Suprapubic skin (tissue), 4 donors: ENCODE measurements at regions not wholly inside any gene's neighbourhood (a gene's known extent, or its start where the extent isn't known, plus 50 kb on each side); places are given as distances from the start of the nearest gene placed in this dataset.

Experiments
- DNase-seq, 2 donors: peaks; one replicate each; pipeline ENCODE4 v3.0.0-alpha.2; 2019; ENCODE audit warnings: low spot score in 2 of 2
- H3K27ac ChIP-seq: fragments of 200-600 bp; sonication (generic); one replicate; pipeline ENCODE4 v1.5.1; 2019
- H3K27me3 ChIP-seq: fragments of 200-600 bp; sonication (generic); one replicate; pipeline ENCODE4 v1.5.1; 2019
- H3K36me3 ChIP-seq: fragments of 200-600 bp; sonication (generic); one replicate; pipeline ENCODE4 v1.5.1; 2019
- H3K4me1 ChIP-seq: fragments of 200-600 bp; sonication (generic); one replicate; pipeline ENCODE4 v1.5.1; 2019
- H3K4me3 ChIP-seq: fragments of 200-600 bp; sonication (generic); one replicate; pipeline ENCODE4 v1.5.1; 2019; ENCODE audit warnings: mild to moderate bottlenecking
- H3K9me3 ChIP-seq: fragments of 200-600 bp; sonication (generic); one replicate; pipeline ENCODE4 v1.5.1; 2019
- EP300 ChIP-seq: sonication (generic); formaldehyde crosslinking; IDR thresholded peaks from one replicate; pipeline ENCODE4 v1.6.1; 2017; ENCODE audit warnings: antibody characterized with exemption
- POLR2A ChIP-seq, 2 donors: fragments of 450-650 bp; IDR thresholded peaks; one replicate each; pipeline ENCODE4 v1.6.1; 2017; ENCODE audit warnings: antibody characterized with exemption in 2 of 2, mild to moderate bottlenecking in 2 of 2, moderate library complexity in 2 of 2
- POLR2AphosphoS5 ChIP-seq, 3 donors: sonication (generic); formaldehyde crosslinking; IDR thresholded peaks; one replicate each; pipeline ENCODE4 v1.6.1; 2017; ENCODE audit warnings: antibody characterized with exemption in 3 of 3
- WGBS: methylation state at CpG from one replicate; pipeline ENCODE4 v1.1.5; 2018; 5-methylcytosine and 5-hydroxymethylcytosine counted together
- TF ChIP-seq, protein P1 (sequence below), 2 donors: fragments of 200-600 bp in 1 of 2; fragments of 450-650 bp in 1 of 2; sonication (generic) in 1 of 2; IDR thresholded peaks; one replicate each; pipeline ENCODE4 v1.5.1; 2016 to 2019; ENCODE audit warnings: antibody characterized with exemption in 2 of 2, mild to moderate bottlenecking in 1 of 2, moderate library complexity in 1 of 2

DNA sequence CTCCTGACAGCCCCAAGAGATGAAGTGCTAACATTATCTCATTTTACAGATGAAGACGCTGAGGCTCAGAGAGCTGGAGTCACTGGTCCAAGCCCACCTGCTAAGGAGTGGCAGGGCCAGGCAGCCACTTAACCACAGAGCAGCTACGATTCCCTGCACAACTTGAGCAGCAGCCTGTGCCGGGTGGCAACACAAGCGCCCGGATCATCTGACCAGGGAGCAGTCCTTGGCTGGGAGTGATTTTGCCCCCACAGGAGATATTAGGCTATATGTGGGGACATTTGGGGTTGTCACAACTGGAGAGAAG is 93.2 kb upstream of the PTPN1 start:
- TF ChIP-seq POLR2AphosphoS5 (IDR thresholded peaks at IDR 0.05) = no peak
- TF ChIP-seq EP300 = no peak
- TF ChIP-seq, protein P1, sequence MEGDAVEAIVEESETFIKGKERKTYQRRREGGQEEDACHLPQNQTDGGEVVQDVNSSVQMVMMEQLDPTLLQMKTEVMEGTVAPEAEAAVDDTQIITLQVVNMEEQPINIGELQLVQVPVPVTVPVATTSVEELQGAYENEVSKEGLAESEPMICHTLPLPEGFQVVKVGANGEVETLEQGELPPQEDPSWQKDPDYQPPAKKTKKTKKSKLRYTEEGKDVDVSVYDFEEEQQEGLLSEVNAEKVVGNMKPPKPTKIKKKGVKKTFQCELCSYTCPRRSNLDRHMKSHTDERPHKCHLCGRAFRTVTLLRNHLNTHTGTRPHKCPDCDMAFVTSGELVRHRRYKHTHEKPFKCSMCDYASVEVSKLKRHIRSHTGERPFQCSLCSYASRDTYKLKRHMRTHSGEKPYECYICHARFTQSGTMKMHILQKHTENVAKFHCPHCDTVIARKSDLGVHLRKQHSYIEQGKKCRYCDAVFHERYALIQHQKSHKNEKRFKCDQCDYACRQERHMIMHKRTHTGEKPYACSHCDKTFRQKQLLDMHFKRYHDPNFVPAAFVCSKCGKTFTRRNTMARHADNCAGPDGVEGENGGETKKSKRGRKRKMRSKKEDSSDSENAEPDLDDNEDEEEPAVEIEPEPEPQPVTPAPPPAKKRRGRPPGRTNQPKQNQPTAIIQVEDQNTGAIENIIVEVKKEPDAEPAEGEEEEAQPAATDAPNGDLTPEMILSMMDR (IDR thresholded peaks at IDR 0.05) = no peak
- no peak for TF ChIP-seq POLR2A (IDR thresholded peaks at IDR 0.05)
- H3K27me3 ChIP-seq = no peaks in the 10 kb centered on the region
- 93% methylated on average over 4 of the region's 5 CpGs for WGBS
- H3K9me3 ChIP-seq = peaks cover 6% of the 10 kb centered on the region
- peak overlapping the region; percentile 91 for H3K27ac ChIP-seq
- no peak overlapping the region for H3K4me3 ChIP-seq
- DNase-seq = no peak
- peaks cover 28% of the 10 kb centered on the region for H3K4me1 ChIP-seq
- H3K36me3 ChIP-seq = no peaks in the 10 kb centered on the region

DNA sequence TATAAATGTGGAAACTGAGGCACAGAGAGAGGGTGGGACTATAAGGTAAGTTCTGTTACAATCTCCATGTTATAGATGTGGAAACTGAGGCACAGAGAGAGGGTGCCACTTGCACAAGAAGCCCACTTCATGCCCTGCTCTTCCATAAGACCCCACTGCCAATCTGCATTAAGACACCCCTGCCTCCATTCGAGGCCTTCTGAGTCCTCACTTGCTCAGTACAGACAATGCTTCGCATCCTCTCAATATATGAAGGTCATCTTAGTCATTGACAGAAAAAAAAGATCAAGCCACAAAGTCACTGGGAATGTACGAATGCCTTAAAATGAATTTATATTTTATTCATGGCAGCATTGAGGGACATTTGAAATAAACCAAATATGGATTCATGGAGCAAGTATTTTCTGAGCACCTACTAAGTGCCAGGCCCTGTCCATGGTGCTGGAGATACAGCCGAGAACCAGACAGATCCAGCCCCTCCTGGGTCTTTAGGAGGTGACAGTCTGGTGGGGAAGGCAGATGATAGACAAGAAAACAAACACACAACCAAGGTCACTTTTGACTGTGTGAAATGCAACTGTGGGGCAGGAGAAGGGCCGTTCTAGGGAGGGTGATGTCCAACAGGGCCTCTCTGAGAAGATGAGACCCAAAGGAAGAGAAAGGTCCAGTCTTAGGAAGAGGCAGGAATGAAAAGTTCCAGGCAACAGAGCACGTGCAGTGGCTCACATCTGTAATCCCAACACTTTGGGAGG is 92.5 kb upstream of the PTPN1 start:
- TF ChIP-seq POLR2A (IDR thresholded peaks at IDR 0.05) (no peak), EP300 (no peak)
- no peak overlapping the region for H3K27ac ChIP-seq
- WGBS = 87% methylated on average over 6 of the region's 6 CpGs

DNA sequence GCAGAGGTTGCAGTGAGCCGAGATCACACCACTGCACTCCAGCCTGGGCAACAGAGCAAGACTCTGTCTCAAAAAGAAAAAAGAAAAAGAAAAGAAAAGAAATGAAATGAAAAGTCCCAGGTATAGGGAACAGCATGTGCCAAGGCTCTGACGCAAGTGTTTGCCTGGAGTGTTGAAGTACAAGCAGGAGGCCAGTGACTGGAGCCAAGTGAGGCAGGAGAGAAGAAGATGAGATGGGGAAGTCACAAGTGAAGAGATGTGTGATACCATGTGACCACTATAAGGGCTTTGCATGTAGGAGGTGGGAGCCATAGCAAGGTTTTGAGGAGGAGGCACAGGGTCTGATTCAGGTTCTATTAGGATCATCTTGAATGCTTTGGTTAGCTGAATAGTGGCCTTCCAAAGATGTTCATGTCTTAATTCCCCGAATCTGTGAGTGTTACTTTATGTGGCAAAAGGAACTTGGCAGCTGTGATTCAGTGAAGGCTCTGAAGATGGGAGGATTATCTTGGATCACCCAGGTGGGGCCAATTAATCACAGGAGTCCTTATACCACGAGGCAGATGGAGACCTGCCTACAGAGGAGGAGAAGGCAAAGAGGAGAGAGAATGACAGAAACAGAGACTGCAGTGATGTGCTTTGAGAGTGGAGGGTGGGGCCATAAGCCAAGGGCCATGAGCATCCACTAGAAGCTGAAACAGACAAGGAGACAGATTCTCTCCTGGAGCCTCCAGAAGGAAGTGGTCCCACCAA is 91.1 kb upstream of the PTPN1 start:
- Histone ChIP-seq H3K27me3 (no peaks in the 10 kb centered on the region), H3K4me1 (peaks cover 42% of the 10 kb centered on the region), H3K36me3 (no peaks in the 10 kb centered on the region), H3K4me3 (no peak overlapping the region), H3K27ac (no peak overlapping the region), H3K9me3 (peaks cover 6% of the 10 kb centered on the region)
- TF ChIP-seq POLR2AphosphoS5 (IDR thresholded peaks at IDR 0.05) (no peak), POLR2A (IDR thresholded peaks at IDR 0.05) (no peak), EP300 (peak; percentile 16)
- TF ChIP-seq, protein P1 (IDR thresholded peaks at IDR 0.05) = no peak
- no peak for DNase-seq
- WGBS = 76% methylated on average over 4 of the region's 4 CpGs

More for the DNA sequence above, 92.5 kb upstream of the PTPN1 start:
- no peaks in the 10 kb centered on the region for H3K36me3 ChIP-seq
- no peak for DNase-seq
- H3K4me3 ChIP-seq = no peak overlapping the region
- no peaks in the 10 kb centered on the region for H3K27me3 ChIP-seq
- peaks cover 31% of the 10 kb centered on the region for H3K4me1 ChIP-seq
- peaks cover 6% of the 10 kb centered on the region for H3K9me3 ChIP-seq

DNA sequence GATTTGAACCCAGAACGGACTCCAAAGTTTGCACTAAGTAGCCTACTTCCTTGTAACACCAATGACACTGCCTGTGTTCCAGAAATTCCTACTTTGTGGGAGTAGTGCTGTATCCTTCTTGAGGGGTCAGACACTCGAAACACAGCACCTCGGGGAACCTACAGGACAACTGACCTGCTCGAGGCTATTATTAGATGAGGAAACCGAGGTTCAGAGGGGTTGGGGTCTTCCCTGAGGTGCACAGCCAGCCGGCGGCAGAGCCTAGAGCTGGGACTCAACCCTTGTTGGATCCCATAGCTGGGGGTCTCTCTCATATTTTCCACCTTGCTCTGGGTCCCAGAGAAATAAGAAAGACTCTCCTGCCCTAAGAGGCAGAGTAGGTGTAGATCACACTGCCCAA is 89.8 kb upstream of the PTPN1 start:
- Histone ChIP-seq H3K27me3 (no peaks in the 10 kb centered on the region), H3K27ac (peak overlapping the region; percentile 58), H3K9me3 (peaks cover 6% of the 10 kb centered on the region), H3K4me3 (no peak overlapping the region), H3K36me3 (no peaks in the 10 kb centered on the region), H3K4me1 (peaks cover 32% of the 10 kb centered on the region)
- no peak for DNase-seq
- WGBS = 91% methylated on average over 7 of the region's 7 CpGs
- no peak for TF ChIP-seq EP300
- TF ChIP-seq POLR2AphosphoS5 (IDR thresholded peaks at IDR 0.05) = no peak
- TF ChIP-seq POLR2A (IDR thresholded peaks at IDR 0.05) = no peak
- TF ChIP-seq, protein P1 (IDR thresholded peaks at IDR 0.05) = no peak

DNA sequence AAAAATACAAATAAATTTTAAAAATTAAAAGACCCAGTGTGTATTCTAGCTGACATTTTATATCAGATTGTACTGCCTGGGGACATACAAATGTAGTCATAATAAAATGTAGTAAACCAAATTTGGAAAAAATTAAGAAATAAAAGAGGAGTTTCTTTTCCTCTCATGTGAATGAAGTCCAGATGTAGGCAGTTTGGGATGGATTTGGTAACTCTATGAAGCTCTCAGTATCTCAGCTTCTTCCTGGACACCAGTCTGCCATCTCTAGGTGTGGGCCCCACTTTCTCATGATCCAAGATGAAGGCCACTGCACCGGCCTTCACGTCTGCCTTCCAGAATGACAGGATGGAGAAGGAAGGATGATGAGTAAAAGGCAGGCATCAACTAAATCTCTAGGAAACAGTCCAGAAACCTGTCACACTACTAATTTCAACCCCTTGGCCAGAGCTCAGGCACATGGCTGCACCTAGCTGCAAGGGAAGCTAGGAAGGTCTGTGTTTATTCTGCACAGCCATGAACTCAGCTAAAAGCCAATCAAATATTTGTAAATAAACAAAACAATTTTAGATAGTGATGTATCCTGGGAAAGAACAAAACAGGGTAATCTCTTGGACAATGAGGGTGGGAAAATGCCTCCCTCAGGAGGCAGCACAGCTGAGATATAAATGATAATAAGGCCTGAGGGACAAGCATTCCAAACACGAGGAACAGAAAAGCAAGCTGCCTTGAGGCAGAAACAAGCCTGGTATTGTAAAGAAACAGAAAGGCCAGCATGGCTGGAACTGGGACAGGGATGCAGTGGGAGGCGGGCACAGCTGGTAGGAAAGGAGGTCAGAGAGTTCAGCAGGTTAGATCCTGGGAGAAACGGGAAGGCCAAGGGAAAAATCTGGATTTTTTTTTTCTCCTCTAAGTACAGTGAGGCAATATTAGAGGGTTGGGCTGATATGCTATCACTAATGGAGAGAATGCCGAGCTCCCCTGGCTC is 88.5 kb upstream of the PTPN1 start:
- Histone ChIP-seq H3K27me3 (no peaks in the 10 kb centered on the region), H3K4me3 (no peak overlapping the region), H3K9me3 (peaks cover 6% of the 10 kb centered on the region), H3K4me1 (peaks cover 22% of the 10 kb centered on the region), H3K36me3 (no peaks in the 10 kb centered on the region), H3K27ac (peak overlapping the region; percentile 82)
- no peak for DNase-seq
- 73% methylated on average over 6 of the region's 6 CpGs for WGBS
- no peak for TF ChIP-seq EP300
- TF ChIP-seq, protein P1 (IDR thresholded peaks at IDR 0.05) = no peak
- no peak for TF ChIP-seq POLR2AphosphoS5 (IDR thresholded peaks at IDR 0.05)
- TF ChIP-seq POLR2A (IDR thresholded peaks at IDR 0.05) = no peak
